ENCODE measurements at regions not wholly inside any gene's neighbourhood (a gene's known extent, or its start where the extent isn't known, plus 50 kb on each side); places are given as distances from the start of the nearest gene placed in this dataset.
"Not testable (repeated sequence)": the region's sequence is repeated elsewhere in the genome, so short reads cannot be mapped to it uniquely, and the experiment has no call there.

- H3K9ac ChIP-seq (ENCODE audit: low read depth, low read length) = no peak overlapping the region
- DNase-seq = no peak
- peaks cover 2% of the 10 kb centered on the region for H3K27me3 ChIP-seq (ENCODE audit: insufficient read depth, low read length, poor library complexity)
- H3K4me3 ChIP-seq (ENCODE audit: low read depth in 1 of 2, low read length in 2 of 2) = no peak overlapping the region
- no peaks in the 10 kb centered on the region for H4K20me1 ChIP-seq (ENCODE audit: insufficient read depth, low read length)
- no peaks in the 10 kb centered on the region for H3K9me3 ChIP-seq (ENCODE audit: insufficient read depth, low read length, severe bottlenecking)
- no peak for ATAC-seq (ENCODE audit: insufficient read depth, low read depth)
- TF ChIP-seq EZH2 (IDR thresholded peaks at IDR 0.05; ENCODE audit: borderline replicate concordance, low read depth, low read length, severe bottlenecking) = no peak
- TF ChIP-seq CTCF (IDR thresholded peaks at IDR 0.05; ENCODE audit: borderline replicate concordance, extremely low read depth, low read length, poor library complexity, severe bottlenecking) = no peak
- no peak overlapping the region for H2AFZ ChIP-seq (ENCODE audit: low read depth, low read length)
- H3K79me2 ChIP-seq (ENCODE audit: insufficient read depth, low read length) = no peaks in the 10 kb centered on the region
- no peak overlapping the region for H3K27ac ChIP-seq (ENCODE audit: low read length)
- H3K36me3 ChIP-seq (ENCODE audit: insufficient read depth, low read length) = no peaks in the 10 kb centered on the region
- no peak overlapping the region for H3K4me2 ChIP-seq (ENCODE audit: insufficient read depth, low read length)
- H3K4me1 ChIP-seq (ENCODE audit: insufficient read depth, low read length) = no peaks in the 10 kb centered on the region
Observed at GRCh38 chr1:199616947-199617346, 410.6 kb upstream of the NR5A2 start.

- Histone ChIP-seq H3K4me2 (ENCODE audit: insufficient read depth, low read length) (no peak overlapping the region), H3K27ac (ENCODE audit: low read length) (no peak overlapping the region), H3K9me3 (ENCODE audit: insufficient read depth, low read length, severe bottlenecking) (no peaks in the 10 kb centered on the region), H3K79me2 (ENCODE audit: insufficient read depth, low read length) (no peaks in the 10 kb centered on the region), H4K20me1 (ENCODE audit: insufficient read depth, low read length) (no peaks in the 10 kb centered on the region), H3K27me3 (ENCODE audit: insufficient read depth, low read length, poor library complexity) (peaks cover 6% of the 10 kb centered on the region), H3K9ac (ENCODE audit: low read depth, low read length) (no peak overlapping the region), H2AFZ (ENCODE audit: low read depth, low read length) (no peak overlapping the region), H3K4me1 (ENCODE audit: insufficient read depth, low read length) (no peaks in the 10 kb centered on the region), H3K36me3 (ENCODE audit: insufficient read depth, low read length) (no peaks in the 10 kb centered on the region), H3K4me3 (ENCODE audit: low read depth in 1 of 2, low read length in 2 of 2) (no peak overlapping the region)
- TF ChIP-seq CTCF (IDR thresholded peaks at IDR 0.05; ENCODE audit: borderline replicate concordance, extremely low read depth, low read length, poor library complexity, severe bottlenecking) (no peak), EZH2 (IDR thresholded peaks at IDR 0.05; ENCODE audit: borderline replicate concordance, low read depth, low read length, severe bottlenecking) (no peak)
- ATAC-seq (ENCODE audit: insufficient read depth, low read depth) (no peak), DNase-seq (no peak)
Observed at GRCh38 chr1:199619223-199619622, 408.3 kb upstream of the NR5A2 start.

- peaks cover 16% of the 10 kb centered on the region for H3K27me3 ChIP-seq (ENCODE audit: insufficient read depth, low read length, poor library complexity)
- DNase-seq; H3K36me3 ChIP-seq (ENCODE audit: insufficient read depth, low read length); H4K20me1 ChIP-seq (ENCODE audit: insufficient read depth, low read length); H3K79me2 ChIP-seq (ENCODE audit: insufficient read depth, low read length); H3K27ac ChIP-seq (ENCODE audit: low read length); H3K4me2 ChIP-seq (ENCODE audit: insufficient read depth, low read length); ATAC-seq (ENCODE audit: insufficient read depth, low read depth); H3K4me3 ChIP-seq (ENCODE audit: low read depth in 1 of 2, low read length in 2 of 2); H3K4me1 ChIP-seq (ENCODE audit: insufficient read depth, low read length); H2AFZ ChIP-seq (ENCODE audit: low read depth, low read length); H3K9ac ChIP-seq (ENCODE audit: low read depth, low read length); H3K9me3 ChIP-seq (ENCODE audit: insufficient read depth, low read length, severe bottlenecking): not testable (repeated sequence)
Observed at GRCh38 chr1:199626228-199626627, 401.3 kb upstream of the NR5A2 start.

GRCh38 chr1:199629624-199630023, 397.9 kb upstream of the NR5A2 start:
- Histone ChIP-seq H3K4me1 (ENCODE audit: insufficient read depth, low read length) (peaks cover 9% of the 10 kb centered on the region), H3K79me2 (ENCODE audit: insufficient read depth, low read length) (no peaks in the 10 kb centered on the region), H3K27me3 (ENCODE audit: insufficient read depth, low read length, poor library complexity) (peaks cover 11% of the 10 kb centered on the region), H4K20me1 (ENCODE audit: insufficient read depth, low read length) (no peaks in the 10 kb centered on the region), H3K9me3 (ENCODE audit: insufficient read depth, low read length, severe bottlenecking) (no peaks in the 10 kb centered on the region), H3K9ac (ENCODE audit: low read depth, low read length) (no peak overlapping the region), H3K4me3 (ENCODE audit: low read depth in 1 of 2, low read length in 2 of 2) (no peak overlapping the region), H3K4me2 (ENCODE audit: insufficient read depth, low read length) (no peak overlapping the region), H3K27ac (ENCODE audit: low read length) (no peak overlapping the region), H3K36me3 (ENCODE audit: insufficient read depth, low read length) (no peaks in the 10 kb centered on the region), H2AFZ (ENCODE audit: low read depth, low read length) (no peak overlapping the region)
- TF ChIP-seq EZH2 (IDR thresholded peaks at IDR 0.05; ENCODE audit: borderline replicate concordance, low read depth, low read length, severe bottlenecking) = no peak
- TF ChIP-seq CTCF (IDR thresholded peaks at IDR 0.05; ENCODE audit: borderline replicate concordance, extremely low read depth, low read length, poor library complexity, severe bottlenecking) = no peak
- ATAC-seq (ENCODE audit: insufficient read depth, low read depth) (peak; percentile 92), DNase-seq (peak; percentile 52)

All from DND-41 (cell line).